HG02588 (cell line): ENCODE measurements at regions not wholly inside any gene's neighbourhood (a gene's known extent, or its start where the extent isn't known, plus 50 kb on each side); places are given as distances from the start of the nearest gene placed in this dataset.

Experiments used
- ATAC-seq: cut with Tn5 transposase; IDR thresholded peaks from one replicate; pipeline ENCODE4 v1.9.1; 2021; ENCODE audit warnings: mild to moderate bottlenecking, moderate library complexity; ENCODE audit not compliant: unreplicated experiment

DNA sequence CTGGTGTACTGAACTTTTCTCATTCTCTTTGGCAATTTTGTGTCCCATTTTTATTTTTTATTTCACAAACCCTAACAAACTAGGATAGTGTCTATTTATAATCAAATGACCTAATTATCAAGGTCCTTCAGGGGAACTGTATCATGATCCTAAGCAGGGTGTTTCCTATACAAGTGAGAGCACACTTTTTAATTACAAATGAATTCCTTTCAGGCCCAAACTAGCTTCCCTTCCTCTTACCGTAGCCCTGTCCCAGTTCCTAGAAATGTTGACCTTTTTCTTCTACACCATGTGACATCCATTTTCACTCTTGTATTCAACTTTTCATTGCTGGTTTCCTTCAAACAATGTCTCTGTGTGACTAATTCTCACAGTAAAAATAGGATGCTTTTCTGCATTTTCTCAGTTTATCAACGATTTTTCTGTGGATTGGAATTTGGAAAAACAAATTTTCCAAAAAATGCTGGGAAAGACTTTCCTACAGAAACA, 411.4 kb downstream of the CCDC91 start:
- no peak for ATAC-seq

DNA sequence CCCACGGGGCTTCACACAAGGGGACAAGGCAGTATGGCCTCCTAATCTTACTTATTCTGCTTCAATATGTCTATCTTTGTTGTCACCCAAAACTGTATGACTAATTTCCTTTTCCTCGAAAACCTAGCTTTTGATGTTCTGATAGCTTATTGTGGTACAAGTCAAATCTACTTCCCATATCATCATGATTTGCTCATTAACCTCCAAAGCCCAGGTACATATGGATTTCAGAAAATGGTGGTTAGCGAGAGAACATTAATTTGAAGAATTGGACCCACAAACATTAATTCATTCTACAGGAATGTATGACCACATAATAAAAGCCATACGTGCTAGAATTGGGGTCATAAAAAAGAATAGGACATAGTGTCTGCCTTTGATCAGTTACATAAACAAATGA, 412.5 kb downstream of the CCDC91 start:
- ATAC-seq, result no peak

- ATAC-seq, result no peak
Observed at GRCh38 chr12:28603239-28603638, 413.0 kb downstream of the CCDC91 start.

- no peak for ATAC-seq
Observed at GRCh38 chr12:28603801-28604200, 413.5 kb downstream of the CCDC91 start.

DNA sequence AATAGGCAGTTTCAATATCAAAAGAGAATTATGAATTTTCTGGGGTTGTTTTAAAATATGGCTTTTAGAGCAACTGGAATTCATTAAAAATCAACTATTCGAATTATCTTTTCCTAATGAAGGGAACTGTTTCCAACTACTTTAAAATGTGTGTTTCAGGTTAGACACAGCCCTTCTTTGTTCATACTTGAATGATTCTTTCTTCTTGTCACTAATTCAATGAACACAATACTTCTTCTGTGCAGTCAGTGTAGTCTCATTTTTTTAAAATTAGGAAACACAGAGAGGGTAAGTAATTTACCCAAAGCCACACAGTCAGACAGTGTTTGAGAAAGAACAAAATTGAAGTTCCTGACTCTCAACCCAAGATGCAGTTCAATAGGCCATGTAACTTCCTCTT, 414.0 kb downstream of the CCDC91 start:
- no peak for ATAC-seq

DNA sequence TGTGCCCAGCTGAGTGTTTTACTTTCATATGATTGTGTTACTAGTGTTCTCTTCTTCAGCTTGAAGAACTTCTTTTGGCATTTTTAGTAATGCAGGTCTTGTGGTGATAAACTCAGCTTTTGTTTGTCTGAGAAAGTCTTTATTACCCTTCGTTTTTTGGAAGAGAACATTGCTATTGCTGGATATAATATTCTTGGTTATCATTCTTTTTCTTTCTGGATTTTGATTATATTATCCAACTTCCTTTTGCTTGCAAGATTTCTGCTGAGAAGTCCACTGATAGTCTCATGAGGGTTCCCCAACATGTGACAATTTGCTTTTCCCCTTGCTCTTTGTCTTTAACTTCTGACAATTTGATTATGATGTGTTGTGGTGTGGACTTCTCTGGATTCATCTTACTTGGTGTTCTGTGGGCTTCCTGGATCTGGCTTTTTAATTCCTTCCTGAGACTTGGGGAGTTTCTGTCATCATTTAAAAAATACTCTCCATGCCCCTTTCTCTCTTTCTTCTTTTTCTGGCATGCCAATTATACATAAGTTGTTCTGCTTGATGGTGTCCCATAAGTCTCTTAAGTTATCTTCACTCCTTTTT, 416.8 kb downstream of the CCDC91 start:
- no peak for ATAC-seq

- no peak for ATAC-seq
Observed at GRCh38 chr12:28610401-28611114, 420.3 kb downstream of the CCDC91 start.

- no peak for ATAC-seq
Observed at GRCh38 chr12:28611115-28611435, 420.8 kb downstream of the CCDC91 start.

DNA sequence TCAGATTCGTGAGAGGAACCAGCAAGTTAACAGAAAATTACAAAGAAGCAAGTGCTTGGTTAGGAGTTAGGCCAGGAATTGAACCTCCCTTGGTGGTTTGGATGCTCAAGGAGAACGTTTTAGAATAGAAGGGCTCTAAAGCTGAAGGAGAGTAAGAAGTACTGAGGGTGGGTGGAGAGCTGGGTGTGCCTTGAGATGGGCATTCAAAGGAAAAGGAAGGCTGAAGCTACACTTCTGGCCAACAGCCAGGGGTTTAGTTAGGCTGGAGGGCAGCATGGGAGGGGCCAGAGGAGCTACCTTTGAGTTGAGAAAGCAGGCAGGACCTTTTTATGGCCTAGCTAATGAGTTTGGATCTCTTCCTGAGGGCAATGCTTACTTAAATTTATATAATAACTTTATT, 421.2 kb downstream of the CCDC91 start:
- no peak for ATAC-seq

GRCh38 chr12:28618171-28618570, 427.9 kb downstream of the CCDC91 start:
- no peak for ATAC-seq

- no peak for ATAC-seq
Observed at GRCh38 chr12:28618772-28619171, 428.5 kb downstream of the CCDC91 start.

GRCh38 chr12:28620281-28620680, 430.0 kb downstream of the CCDC91 start:
- no peak for ATAC-seq

GRCh38 chr12:28622406-28622805, 432.1 kb downstream of the CCDC91 start:
- ATAC-seq, result no peak

DNA sequence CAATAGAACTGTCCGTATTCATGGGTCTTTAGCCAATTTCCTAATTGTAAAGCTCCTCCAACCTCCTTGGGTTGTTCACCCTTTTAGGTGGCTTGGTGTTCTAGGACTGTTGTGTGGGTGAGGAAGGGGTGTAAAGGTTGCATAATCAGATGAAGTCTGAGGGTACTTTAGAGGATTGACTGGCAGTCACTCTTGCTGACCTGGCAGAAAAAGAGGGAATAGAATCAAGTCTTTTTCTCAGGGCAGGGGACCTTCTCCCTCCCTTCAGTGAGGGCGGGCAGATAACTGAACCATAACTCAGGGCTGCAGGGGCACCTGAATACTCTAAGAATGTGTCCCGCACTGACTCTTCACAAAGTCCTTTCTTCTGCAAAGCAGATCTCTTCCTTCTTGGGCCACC, 436.2 kb downstream of the CCDC91 start:
- no peak for ATAC-seq

DNA sequence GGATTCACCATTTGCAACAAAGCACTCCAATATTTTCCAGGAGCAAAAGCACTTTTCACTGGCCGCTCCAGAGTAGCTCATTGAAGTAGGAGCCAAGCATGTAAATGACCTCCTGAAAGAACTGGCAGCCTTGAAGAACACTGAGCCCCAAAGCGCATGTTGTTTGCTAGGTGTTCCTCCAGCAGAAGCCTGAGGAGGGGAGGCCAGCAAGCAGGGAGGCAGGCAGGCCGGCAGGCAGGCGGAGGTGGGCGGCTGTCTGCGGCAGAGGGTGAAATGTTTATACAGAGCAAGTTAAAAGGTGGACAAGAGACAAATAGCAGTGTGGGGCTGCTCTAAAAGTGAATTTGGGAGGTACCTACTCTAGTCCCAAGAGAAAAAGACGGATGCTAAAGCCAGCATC, 439.4 kb downstream of the CCDC91 start:
- no peak for ATAC-seq

GRCh38 chr12:28631831-28632230, 441.6 kb downstream of the CCDC91 start:
- no peak for ATAC-seq

DNA sequence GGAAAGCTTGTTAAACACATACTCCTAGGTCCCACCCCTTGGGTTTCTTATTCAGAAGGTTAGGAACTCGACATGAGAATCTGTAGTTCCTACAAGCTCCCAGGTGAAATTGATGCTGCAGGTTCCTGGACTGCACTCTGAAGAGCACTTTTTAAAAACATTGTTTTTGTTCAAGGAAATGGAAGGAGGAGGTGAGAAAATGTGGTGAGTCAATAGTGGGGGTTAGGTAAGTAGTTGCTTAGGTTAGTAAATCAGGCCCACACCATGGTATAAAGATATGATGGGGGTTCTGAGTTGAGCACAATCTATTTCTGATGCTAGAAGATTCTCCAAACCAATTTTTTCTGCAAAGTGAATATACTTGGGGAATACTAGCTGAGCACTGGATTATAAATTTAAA, 450.3 kb downstream of the CCDC91 start:
- ATAC-seq, result no peak

- no peak for ATAC-seq
Observed at GRCh38 chr12:28645436-28645835, 455.2 kb downstream of the CCDC91 start.

DNA sequence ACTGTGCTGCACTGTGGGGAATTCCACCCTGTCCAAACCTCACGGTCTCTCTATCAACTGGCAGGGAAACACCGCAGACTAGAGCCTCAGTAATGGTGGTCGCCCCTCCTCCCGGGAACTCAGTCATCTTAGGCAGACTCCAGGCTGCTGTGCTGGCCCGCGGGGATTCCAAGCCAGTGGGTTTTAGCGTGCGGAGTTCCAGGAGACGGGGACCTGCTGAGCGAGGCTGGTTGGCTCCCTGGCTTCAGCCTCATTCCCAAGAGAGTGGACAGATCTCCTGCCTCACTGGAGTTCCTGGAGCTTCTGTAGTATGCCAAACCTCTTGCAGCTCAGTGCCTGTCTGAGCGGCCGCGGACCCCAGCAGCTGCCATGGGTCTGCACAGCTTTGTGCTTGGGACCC, 455.6 kb downstream of the CCDC91 start:
- ATAC-seq, result no peak

DNA sequence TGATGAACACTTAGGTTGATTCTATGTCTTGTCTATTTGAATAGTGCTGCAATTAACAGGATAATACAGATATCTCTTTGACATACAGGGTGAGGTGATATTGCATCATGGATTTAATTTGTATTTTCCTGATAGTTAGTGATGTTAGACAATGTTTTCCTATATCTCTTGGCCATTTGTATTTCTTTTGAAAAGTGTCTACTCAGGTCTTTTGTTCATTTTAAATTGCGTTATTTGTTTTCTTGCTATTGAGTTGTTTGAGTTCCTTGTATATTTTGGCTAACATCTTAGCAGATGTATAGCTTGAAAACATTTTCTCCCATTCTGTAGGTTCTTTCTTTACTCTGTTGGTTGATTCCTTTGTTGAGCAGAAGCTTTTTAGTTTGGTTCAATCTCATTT, 460.6 kb downstream of the CCDC91 start:
- no peak for ATAC-seq

DNA sequence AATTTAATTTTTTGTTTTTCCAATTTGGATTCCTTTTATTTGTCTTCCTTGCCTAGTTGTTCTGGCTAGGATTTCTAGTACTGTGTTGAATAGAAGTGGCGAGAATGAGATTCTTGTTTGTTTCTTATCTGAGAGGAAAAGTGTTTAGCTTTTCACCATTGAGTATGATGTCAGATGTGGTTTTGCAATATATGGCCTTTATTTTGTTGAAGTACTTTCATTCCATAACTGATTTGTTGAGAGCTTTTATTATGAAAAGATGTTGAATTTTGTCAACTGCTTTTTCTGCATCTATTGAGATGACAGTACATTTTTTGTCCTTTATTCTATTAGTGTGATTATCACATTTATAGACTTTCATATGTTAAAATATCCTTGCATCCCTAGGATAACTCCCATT, 462.0 kb downstream of the CCDC91 start:
- ATAC-seq, result no peak

- no peak for ATAC-seq
Observed at GRCh38 chr12:28681980-28682379, 467.1 kb upstream of the FAR2 start.

DNA sequence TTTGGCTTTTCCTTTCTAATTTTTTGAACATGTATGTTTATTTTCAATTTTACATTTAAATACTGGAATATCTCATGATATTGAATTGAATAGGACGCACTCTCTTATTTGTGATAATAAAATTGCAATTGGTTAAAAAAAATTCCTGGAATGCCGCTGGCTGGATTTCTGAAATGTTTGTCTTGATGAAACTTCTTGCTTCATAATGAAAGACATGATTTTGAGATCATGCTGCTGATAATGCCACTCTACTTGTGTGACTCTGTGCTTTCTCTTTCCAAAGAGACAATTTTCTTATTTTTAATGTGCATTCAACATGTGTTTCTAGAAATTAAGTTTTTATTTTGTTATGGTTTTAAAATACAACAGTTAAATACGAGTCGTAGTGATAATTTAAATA, 465.7 kb upstream of the FAR2 start:
- ATAC-seq, result no peak
